DMS53 (cell line): ENCODE measurements at regions not wholly inside any gene's neighbourhood (a gene's known extent, or its start where the extent isn't known, plus 50 kb on each side); places are given as distances from the start of the nearest gene placed in this dataset.

Experiments
- DNase-seq: peaks from one replicate; lab custom pipeline; 2025; lab: John Stamatoyannopoulos, UW

GRCh38 chr6:43849844-43850243 is 79.8 kb downstream of the VEGFA start:
- peak; percentile 17 for DNase-seq

GRCh38 chr6:43848671-43849391 is 78.8 kb downstream of the VEGFA start:
- DNase-seq = no peak

- no peak for DNase-seq
Measured at GRCh38 chr6:43847741-43848630, 78.0 kb downstream of the VEGFA start.

GRCh38 chr6:43846556-43846955 is 76.5 kb downstream of the VEGFA start:
- no peak for DNase-seq

GRCh38 chr6:43845646-43846045 is 75.6 kb downstream of the VEGFA start:
- no peak for DNase-seq

GRCh38 chr6:43843669-43844171 is 73.7 kb downstream of the VEGFA start:
- no peak for DNase-seq

- DNase-seq = no peak
Measured at GRCh38 chr6:43843097-43843645, 73.2 kb downstream of the VEGFA start.

GRCh38 chr6:43842231-43842794 is 72.3 kb downstream of the VEGFA start:
- DNase-seq = no peak

GRCh38 chr6:43840490-43841218 is 70.6 kb downstream of the VEGFA start:
- no peak for DNase-seq

GRCh38 chr6:43838276-43839036 is 68.4 kb downstream of the VEGFA start:
- peak; percentile 61 for DNase-seq

- no peak for DNase-seq
Measured at GRCh38 chr6:43837507-43837906, 67.5 kb downstream of the VEGFA start.

GRCh38 chr6:43836507-43837240 is 66.7 kb downstream of the VEGFA start:
- DNase-seq = no peak
